Prostate gland (tissue), 2 donors: ENCODE measurements at regions not wholly inside any gene's neighbourhood (a gene's known extent, or its start where the extent isn't known, plus 50 kb on each side); places are given as distances from the start of the nearest gene placed in this dataset.

Experiments used
- DNase-seq: peaks from one replicate; pipeline ENCODE4 v3.0.0-alpha.2; 2019; ENCODE audit warnings: low spot score
- H3K27ac ChIP-seq, 2 donors: fragments of 200-600 bp; sonication (generic); 2 replicates each; pipeline ENCODE4 v1.5.1; 2017 to 2019
- H3K27me3 ChIP-seq: fragments of 200-600 bp; sonication (generic); replicated peaks from 2 replicates; pipeline ENCODE4 v1.5.1; 2019; ENCODE audit not compliant: insufficient read depth
- H3K36me3 ChIP-seq, 2 donors: fragments of 200-600 bp; sonication (generic); 1 replicate in 1 of 2; 2 replicates in 1 of 2; pipeline versions ENCODE4 v1.5.1 to v1.8.1; 2017 to 2019
- H3K4me1 ChIP-seq: fragments of 200-600 bp; sonication (generic); replicated peaks from 2 replicates; pipeline ENCODE4 v1.5.1; 2019
- H3K4me3 ChIP-seq, 2 donors: fragments of 200-600 bp; sonication (generic); 2 replicates each; pipeline ENCODE4 v1.5.1; 2017 to 2019
- H3K9me3 ChIP-seq: fragments of 200-600 bp; sonication (generic); 2 replicates; pipeline ENCODE4 v1.5.1; 2017
- POLR2A ChIP-seq: fragments of 450-650 bp; IDR thresholded peaks from one replicate; pipeline ENCODE4 v1.6.1; 2016; ENCODE audit warnings: antibody characterized with exemption, mild to moderate bottlenecking
- POLR2AphosphoS5 ChIP-seq: sonication (generic); formaldehyde crosslinking; IDR thresholded peaks from one replicate; pipeline ENCODE4 v1.6.1; 2017; ENCODE audit warnings: antibody characterized with exemption
- WGBS: methylation state at CpG from one replicate; pipeline ENCODE4 v1.1.5; 2018; 5-methylcytosine and 5-hydroxymethylcytosine counted together
- intact Hi-C: fragments of 100-400 bp; cut with DNase I; formaldehyde crosslinking; loops from one replicate; pipeline ENCODE4 v1.14.2; 2022
- TF ChIP-seq, protein P1 (sequence below), 4 experiments: fragments of 200-600 bp in 2 of 4; fragments of 450-650 bp in 2 of 4; sonication (generic) in 2 of 4; IDR thresholded peaks; 1 replicate in 3 of 4; 2 replicates in 1 of 4; pipeline ENCODE4 v1.5.1; 2016 to 2019; ENCODE audit warnings: antibody characterized with exemption in 4 of 4, mild to moderate bottlenecking in 2 of 4, moderate library complexity in 2 of 4

DNA sequence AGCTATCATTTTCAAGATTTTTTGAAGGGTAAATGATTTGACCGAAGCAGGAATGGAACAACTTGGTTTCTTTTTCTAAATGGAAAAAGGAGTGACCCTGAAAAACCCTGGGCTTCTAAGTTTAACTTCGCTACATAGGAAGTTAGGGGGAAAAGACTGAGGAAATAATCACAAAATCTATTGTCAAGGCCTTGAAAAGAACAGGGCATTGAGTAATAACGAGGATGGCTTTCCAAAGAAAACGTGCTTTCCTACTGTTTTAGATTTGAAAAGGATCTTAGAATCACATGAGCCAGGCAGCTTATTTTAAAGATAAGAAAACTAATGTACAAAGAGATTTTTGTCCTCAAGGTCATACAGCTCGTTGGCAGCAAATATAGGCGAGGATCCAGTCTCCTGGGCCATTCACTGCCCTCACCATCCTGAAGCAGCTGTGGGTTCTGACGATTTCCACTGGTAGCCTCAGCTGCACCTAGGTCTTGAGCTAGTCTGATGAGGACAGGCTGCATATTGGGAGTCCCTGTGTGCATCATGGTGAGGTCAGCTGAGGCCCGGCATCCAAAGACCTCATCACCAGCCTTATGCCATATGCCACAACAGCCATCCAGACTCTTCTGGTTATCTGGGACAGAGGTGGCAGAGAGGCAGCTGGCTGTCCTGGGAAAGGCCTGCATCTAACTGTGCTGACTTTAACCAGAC, 384.7 kb upstream of the NRP1 start:
- WGBS, result 87% methylated on average over 8 of the region's 8 CpGs
- Histone ChIP-seq H3K36me3 (no peaks in the 10 kb centered on the region), H3K27me3 (no peaks in the 10 kb centered on the region), H3K9me3 (no peaks in the 10 kb centered on the region), H3K4me1 (no peaks in the 10 kb centered on the region), H3K4me3 (no peak overlapping the region), H3K27ac (no peak overlapping the region)
- intact Hi-C loops, result no loop called here
- TF ChIP-seq, protein P1, sequence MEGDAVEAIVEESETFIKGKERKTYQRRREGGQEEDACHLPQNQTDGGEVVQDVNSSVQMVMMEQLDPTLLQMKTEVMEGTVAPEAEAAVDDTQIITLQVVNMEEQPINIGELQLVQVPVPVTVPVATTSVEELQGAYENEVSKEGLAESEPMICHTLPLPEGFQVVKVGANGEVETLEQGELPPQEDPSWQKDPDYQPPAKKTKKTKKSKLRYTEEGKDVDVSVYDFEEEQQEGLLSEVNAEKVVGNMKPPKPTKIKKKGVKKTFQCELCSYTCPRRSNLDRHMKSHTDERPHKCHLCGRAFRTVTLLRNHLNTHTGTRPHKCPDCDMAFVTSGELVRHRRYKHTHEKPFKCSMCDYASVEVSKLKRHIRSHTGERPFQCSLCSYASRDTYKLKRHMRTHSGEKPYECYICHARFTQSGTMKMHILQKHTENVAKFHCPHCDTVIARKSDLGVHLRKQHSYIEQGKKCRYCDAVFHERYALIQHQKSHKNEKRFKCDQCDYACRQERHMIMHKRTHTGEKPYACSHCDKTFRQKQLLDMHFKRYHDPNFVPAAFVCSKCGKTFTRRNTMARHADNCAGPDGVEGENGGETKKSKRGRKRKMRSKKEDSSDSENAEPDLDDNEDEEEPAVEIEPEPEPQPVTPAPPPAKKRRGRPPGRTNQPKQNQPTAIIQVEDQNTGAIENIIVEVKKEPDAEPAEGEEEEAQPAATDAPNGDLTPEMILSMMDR (IDR thresholded peaks at IDR 0.05), result no peak
- TF ChIP-seq POLR2A, result no peak
- TF ChIP-seq POLR2AphosphoS5, result no peak
- DNase-seq, result no peak

DNA sequence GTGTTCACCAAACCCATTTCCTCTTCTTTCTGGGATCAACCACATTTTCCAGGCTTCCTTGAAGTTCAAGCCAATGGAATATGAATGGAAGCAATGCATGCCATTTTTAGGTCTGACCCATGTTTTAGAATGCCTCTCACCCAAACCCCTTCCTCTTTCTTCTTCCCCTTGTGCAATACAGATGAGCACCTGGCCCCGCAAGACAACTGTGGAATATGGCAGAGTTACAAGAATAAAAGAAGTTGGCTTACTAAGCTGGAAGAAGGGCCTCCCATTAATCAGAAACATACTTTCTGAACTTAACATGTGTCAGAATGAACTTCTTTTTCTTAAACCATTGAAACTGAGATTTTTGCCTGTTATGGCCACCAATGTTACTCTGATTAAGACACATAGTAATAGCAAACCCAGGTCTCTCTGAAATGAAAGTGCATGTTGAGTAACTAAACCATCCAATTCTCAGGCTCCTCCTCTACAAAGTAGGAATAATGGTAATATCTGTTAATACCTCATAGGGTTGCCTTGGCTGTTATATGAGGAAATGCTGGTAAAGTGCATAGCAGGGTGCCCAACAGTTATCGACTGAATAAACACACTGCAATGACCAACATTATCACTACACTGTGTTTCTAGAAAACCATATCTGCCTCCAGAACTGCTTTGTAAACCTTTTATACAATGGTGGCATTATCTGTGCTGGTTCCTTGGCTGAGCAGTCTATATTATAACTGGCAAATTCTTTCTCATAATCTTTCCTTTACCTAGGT, 382.2 kb upstream of the NRP1 start:
- Histone ChIP-seq H3K9me3 (no peaks in the 10 kb centered on the region), H3K27ac (no peak overlapping the region), H3K4me1 (no peaks in the 10 kb centered on the region), H3K27me3 (no peaks in the 10 kb centered on the region), H3K36me3 (no peaks in the 10 kb centered on the region), H3K4me3 (no peak overlapping the region)
- TF ChIP-seq, protein P1 (IDR thresholded peaks at IDR 0.05), result no peak
- TF ChIP-seq POLR2A, result no peak
- no peak for TF ChIP-seq POLR2AphosphoS5
- intact Hi-C loops, result no loop called here
- DNase-seq, result no peak
- WGBS, result 80% methylated on average over 2 of the region's 2 CpGs

- no peaks in the 10 kb centered on the region for H3K4me1 ChIP-seq
- intact Hi-C loops, result no loop called here
- WGBS, result 43% methylated on average over 16 of the region's 16 CpGs
- no peak for DNase-seq
- H3K27me3 ChIP-seq, result no peaks in the 10 kb centered on the region
- no peak overlapping the region for H3K4me3 ChIP-seq
- no peak overlapping the region for H3K27ac ChIP-seq
- H3K36me3 ChIP-seq, result no peaks in the 10 kb centered on the region
- TF ChIP-seq POLR2A (no peak), POLR2AphosphoS5 (no peak)
- TF ChIP-seq, protein P1 (IDR thresholded peaks at IDR 0.05), result no peak
- H3K9me3 ChIP-seq, result no peaks in the 10 kb centered on the region
Observed at GRCh38 chr10:33715303-33715975, 381.0 kb upstream of the NRP1 start.

DNA sequence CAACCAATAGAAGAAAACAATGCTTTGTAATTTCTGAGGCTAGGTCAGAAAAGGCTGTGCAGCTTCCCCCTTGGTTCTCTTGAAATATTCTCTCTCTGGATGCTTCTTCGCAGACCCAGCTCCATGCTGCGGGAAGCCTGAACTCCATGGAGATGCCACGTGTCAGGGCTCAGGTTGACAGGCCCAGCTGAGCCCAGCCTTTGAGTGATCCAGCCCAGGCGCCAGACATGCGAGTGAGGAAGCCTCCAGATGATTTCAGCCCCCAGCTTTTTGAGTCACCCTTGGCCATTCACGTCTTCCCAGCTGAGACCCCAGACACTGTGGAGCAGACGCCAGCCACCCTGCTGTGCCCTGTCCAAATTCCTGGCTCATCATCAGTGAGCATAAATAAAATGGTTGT, 378.4 kb upstream of the NRP1 start:
- no peaks in the 10 kb centered on the region for H3K4me1 ChIP-seq
- no peaks in the 10 kb centered on the region for H3K27me3 ChIP-seq
- no peak overlapping the region for H3K4me3 ChIP-seq
- H3K36me3 ChIP-seq, result no peaks in the 10 kb centered on the region
- no peak for TF ChIP-seq POLR2A
- TF ChIP-seq, protein P1 (IDR thresholded peaks at IDR 0.05), result no peak
- no peak for TF ChIP-seq POLR2AphosphoS5
- WGBS, result 94% methylated on average over 7 of the region's 7 CpGs
- no peaks in the 10 kb centered on the region for H3K9me3 ChIP-seq
- DNase-seq, result no peak
- intact Hi-C loops, result no loop called here
- no peak overlapping the region for H3K27ac ChIP-seq
